ENCODE measurements at regions not wholly inside any gene's neighbourhood (a gene's known extent, or its start where the extent isn't known, plus 50 kb on each side); places are given as distances from the start of the nearest gene placed in this dataset.

- TF ChIP-seq CTCF (IDR thresholded peaks at IDR 0.05; ENCODE audit: low read depth, low read length) = no peak
- no peak overlapping the region for H3K27ac ChIP-seq
- H3K27me3 ChIP-seq (ENCODE audit: insufficient read depth, low read depth, severe bottlenecking) = peaks cover 53% of the 10 kb centered on the region
- H3K36me3 ChIP-seq = no peaks in the 10 kb centered on the region
- H3K9me3 ChIP-seq (ENCODE audit: severe bottlenecking) = no peaks in the 10 kb centered on the region
- DNase-seq = no peak
- H3K4me3 ChIP-seq (ENCODE audit: low read depth, low read length) = no peak overlapping the region
Measured at GRCh38 chr21:27371115-27371974, 404.5 kb upstream of the ADAMTS5 start.

- Histone ChIP-seq H3K9me3 (ENCODE audit: severe bottlenecking) (no peaks in the 10 kb centered on the region), H3K36me3 (no peaks in the 10 kb centered on the region), H3K4me3 (ENCODE audit: low read depth, low read length) (no peak overlapping the region), H3K27ac (no peak overlapping the region), H3K27me3 (ENCODE audit: insufficient read depth, low read depth, severe bottlenecking) (peaks cover 58% of the 10 kb centered on the region)
- TF ChIP-seq CTCF (IDR thresholded peaks at IDR 0.05; ENCODE audit: low read depth, low read length) = no peak
- no peak for DNase-seq
Measured at GRCh38 chr21:27369978-27370571, 403.2 kb upstream of the ADAMTS5 start.

- no peak for TF ChIP-seq CTCF (IDR thresholded peaks at IDR 0.05; ENCODE audit: low read depth, low read length)
- no peak overlapping the region for H3K4me3 ChIP-seq (ENCODE audit: low read depth, low read length)
- H3K36me3 ChIP-seq = no peaks in the 10 kb centered on the region
- DNase-seq = no peak
- H3K27me3 ChIP-seq (ENCODE audit: insufficient read depth, low read depth, severe bottlenecking) = peaks cover 51% of the 10 kb centered on the region
- H3K27ac ChIP-seq = no peak overlapping the region
- no peaks in the 10 kb centered on the region for H3K9me3 ChIP-seq (ENCODE audit: severe bottlenecking)
Measured at GRCh38 chr21:27369234-27369633, 402.3 kb upstream of the ADAMTS5 start.

GRCh38 chr21:27366646-27367235, 399.9 kb upstream of the ADAMTS5 start:
- no peak for DNase-seq
- no peaks in the 10 kb centered on the region for H3K36me3 ChIP-seq
- TF ChIP-seq CTCF (IDR thresholded peaks at IDR 0.05; ENCODE audit: low read depth, low read length) = no peak
- no peaks in the 10 kb centered on the region for H3K9me3 ChIP-seq (ENCODE audit: severe bottlenecking)
- no peak overlapping the region for H3K4me3 ChIP-seq (ENCODE audit: low read depth, low read length)
- H3K27me3 ChIP-seq (ENCODE audit: insufficient read depth, low read depth, severe bottlenecking) = peaks cover 53% of the 10 kb centered on the region
- no peak overlapping the region for H3K27ac ChIP-seq

- TF ChIP-seq CTCF (IDR thresholded peaks at IDR 0.05; ENCODE audit: low read depth, low read length) = no peak
- no peak overlapping the region for H3K4me3 ChIP-seq (ENCODE audit: low read depth, low read length)
- no peak for DNase-seq
- H3K27ac ChIP-seq = no peak overlapping the region
- no peaks in the 10 kb centered on the region for H3K9me3 ChIP-seq (ENCODE audit: severe bottlenecking)
- peaks cover 58% of the 10 kb centered on the region for H3K27me3 ChIP-seq (ENCODE audit: insufficient read depth, low read depth, severe bottlenecking)
- no peaks in the 10 kb centered on the region for H3K36me3 ChIP-seq
Measured at GRCh38 chr21:27366036-27366435, 399.1 kb upstream of the ADAMTS5 start.
